Cardiac fibroblast (primary cell): ENCODE measurements at regions not wholly inside any gene's neighbourhood (a gene's known extent, or its start where the extent isn't known, plus 50 kb on each side); places are given as distances from the start of the nearest gene placed in this dataset.
A peak's percentile ranks its signal among the peaks of the same experiment; 100 is the strongest.

Experiments used
- DNase-seq, 2 donors: peaks; one replicate each; pipeline versions ENCODE4 v3.0.0 to v3.0.0-alpha.2; 2010; ENCODE audit warnings: low read depth in 2 of 2
- H3K4me3 ChIP-seq, 2 donors: replicated peaks in 1 of 2; 1 replicate in 1 of 2; 2 replicates in 1 of 2; pipeline ENCODE4 v1.5.1; 2011; ENCODE audit warnings: low read depth in 2 of 2, low read length in 2 of 2, mild to moderate bottlenecking in 2 of 2, moderate library complexity in 1 of 2
- TF ChIP-seq, protein P1 (sequence below): IDR thresholded peaks from one replicate; pipeline ENCODE4 v1.5.1; 2011; ENCODE audit warnings: low read depth, mild to moderate bottlenecking, low read length, inconsistent platforms

DNA sequence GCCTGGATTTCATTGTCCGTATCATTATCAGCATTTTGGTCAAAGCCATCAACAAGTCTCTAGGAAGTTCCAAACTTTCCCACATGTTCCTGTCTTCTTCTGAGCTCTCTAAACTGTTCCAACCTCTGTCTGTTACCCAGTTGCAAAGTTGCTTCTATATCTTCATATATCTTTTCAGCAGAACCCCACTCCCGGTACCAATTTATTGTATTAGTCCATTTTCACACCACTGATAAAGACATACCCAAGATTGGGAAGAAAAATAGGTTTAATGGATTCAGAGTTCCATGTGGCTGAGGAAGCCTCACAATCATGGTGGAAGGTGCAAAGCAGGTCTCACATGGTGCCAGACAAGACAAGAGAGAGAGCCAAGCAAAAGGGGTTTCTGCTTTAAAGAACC is 293.2 kb downstream of the EPM2A start:
- no peak overlapping the region for H3K4me3 ChIP-seq
- no peak for DNase-seq
- TF ChIP-seq, protein P1, sequence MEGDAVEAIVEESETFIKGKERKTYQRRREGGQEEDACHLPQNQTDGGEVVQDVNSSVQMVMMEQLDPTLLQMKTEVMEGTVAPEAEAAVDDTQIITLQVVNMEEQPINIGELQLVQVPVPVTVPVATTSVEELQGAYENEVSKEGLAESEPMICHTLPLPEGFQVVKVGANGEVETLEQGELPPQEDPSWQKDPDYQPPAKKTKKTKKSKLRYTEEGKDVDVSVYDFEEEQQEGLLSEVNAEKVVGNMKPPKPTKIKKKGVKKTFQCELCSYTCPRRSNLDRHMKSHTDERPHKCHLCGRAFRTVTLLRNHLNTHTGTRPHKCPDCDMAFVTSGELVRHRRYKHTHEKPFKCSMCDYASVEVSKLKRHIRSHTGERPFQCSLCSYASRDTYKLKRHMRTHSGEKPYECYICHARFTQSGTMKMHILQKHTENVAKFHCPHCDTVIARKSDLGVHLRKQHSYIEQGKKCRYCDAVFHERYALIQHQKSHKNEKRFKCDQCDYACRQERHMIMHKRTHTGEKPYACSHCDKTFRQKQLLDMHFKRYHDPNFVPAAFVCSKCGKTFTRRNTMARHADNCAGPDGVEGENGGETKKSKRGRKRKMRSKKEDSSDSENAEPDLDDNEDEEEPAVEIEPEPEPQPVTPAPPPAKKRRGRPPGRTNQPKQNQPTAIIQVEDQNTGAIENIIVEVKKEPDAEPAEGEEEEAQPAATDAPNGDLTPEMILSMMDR: no peak

DNA sequence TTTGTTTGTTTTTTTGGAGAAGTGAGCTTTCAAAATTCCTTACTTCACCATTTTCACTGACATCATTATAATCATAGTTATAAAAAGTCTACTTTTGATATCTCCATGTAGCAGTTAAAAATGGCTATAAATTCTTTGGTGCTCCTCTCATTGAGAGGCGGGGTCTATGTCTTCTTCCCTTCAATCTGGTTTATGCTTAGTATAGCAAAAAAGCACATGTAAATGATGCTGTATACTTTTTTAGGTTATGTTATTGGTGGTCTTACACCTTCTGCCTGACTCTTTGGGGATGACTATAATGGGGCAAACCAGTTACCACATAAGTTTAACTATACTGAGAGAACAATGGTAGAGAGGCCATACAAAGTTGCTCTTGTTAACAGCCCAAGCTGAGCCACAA is 289.6 kb downstream of the EPM2A start:
- TF ChIP-seq, protein P1: no peak
- no peak for DNase-seq
- H3K4me3 ChIP-seq: no peak overlapping the region

DNA sequence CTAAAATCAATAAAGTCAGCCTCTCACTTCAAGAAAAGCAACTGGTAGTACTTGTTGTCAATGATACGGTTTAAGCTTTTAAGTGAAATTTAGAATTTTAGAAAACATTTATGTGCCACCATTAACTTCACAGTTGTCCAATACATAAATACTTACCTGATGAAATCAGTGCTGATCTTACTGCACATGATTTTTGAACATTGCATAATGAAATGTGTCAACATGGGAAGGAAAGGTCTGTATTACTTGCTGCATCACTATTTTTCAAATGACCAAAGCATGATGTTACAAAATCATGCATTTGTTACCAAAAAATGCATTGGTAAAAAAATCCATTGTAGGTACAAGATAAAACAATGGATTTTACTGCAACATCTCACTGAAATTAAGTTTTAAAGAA is 284.3 kb downstream of the EPM2A start:
- no peak overlapping the region for H3K4me3 ChIP-seq
- DNase-seq: peak in 1 of 2 donors; percentile 3
- TF ChIP-seq, protein P1: no peak

DNA sequence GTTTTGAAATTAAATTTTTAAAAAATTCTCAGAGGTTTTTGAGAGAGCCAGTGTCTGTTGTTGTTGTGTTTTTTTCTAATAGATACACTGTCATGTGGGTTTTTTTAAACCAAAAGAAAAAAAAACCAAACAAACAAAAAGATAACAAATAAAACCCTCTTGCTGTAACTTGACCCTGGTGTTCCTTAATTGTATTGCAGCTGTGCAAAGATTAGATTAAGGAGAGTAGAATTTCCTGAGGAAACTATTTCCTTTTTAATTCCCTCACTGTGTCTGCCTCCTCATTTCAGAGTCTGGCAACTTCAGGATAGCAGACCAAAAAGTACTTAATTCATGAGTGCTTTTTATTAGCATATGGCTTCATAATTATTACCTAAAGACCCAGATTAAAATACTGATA is 281.9 kb downstream of the EPM2A start:
- peak; percentile 6 to 26 for DNase-seq
- no peak overlapping the region for H3K4me3 ChIP-seq
- TF ChIP-seq, protein P1: peak; percentile 45

DNA sequence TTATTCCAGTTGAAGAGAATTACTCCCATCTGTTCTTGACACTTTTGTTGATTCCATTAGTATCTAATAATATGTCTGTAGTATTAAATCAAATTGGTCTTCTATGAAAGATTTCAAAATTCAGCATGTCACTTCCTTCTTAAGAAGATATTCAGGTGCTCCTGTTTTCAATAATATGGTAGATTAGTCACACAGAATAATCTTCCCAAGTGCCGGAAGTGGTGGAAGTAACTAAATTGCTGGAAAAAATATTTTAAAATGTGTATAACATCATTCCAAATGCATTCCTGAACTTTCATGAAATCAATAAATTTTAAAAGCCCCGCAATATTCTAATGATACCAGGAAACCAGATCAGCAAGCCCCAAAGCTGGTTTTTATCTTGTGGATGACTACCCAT is 281.3 kb downstream of the EPM2A start:
- TF ChIP-seq, protein P1: no peak

DNA sequence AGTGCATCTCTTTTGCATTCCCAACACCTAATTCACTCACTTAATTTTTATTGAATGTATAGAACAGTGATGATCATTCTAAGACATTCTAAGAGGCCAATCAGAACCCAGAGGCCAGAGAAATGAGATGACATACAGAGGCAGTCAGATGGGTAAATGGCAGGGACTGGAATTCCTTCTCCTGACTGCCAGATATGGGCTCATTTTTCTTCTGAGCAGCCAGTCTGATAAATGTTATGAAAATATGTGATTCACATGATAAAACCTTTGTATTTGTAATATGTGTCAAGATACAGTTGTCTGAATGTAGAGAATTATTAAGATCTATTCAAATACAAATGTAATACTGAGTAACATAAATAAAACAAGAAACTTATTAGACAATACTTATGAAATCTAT is 277.8 kb downstream of the EPM2A start:
- no peak overlapping the region for H3K4me3 ChIP-seq
- no peak for DNase-seq
- TF ChIP-seq, protein P1: no peak

More for the DNA sequence above, 281.3 kb downstream of the EPM2A start:
- DNase-seq: no peak
- H3K4me3 ChIP-seq: no peak overlapping the region

DNA sequence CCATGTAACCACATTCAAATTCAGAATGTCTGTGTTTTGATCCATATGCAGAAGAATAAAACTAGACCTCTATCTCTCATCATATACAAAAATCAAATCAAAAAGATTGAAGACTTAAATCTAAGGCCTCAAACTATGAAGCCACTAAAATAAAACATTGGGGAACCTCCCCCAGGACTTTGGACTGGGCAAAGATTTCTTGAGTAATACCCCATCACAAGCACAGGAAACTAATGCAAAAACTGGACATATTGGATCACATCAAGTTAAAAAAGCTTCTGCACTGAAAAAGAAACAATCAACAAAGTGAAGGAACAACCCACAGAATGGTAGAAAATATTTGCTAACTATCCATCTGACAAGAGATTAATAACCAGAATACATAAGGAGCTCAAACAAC is 266.8 kb downstream of the EPM2A start:
- TF ChIP-seq, protein P1: no peak
- no peak overlapping the region for H3K4me3 ChIP-seq
- no peak for DNase-seq
